ENCODE measurements at regions not wholly inside any gene's neighbourhood (a gene's known extent, or its start where the extent isn't known, plus 50 kb on each side); places are given as distances from the start of the nearest gene placed in this dataset.
A peak's percentile ranks its signal among the peaks of the same experiment; 100 is the strongest.

DNA sequence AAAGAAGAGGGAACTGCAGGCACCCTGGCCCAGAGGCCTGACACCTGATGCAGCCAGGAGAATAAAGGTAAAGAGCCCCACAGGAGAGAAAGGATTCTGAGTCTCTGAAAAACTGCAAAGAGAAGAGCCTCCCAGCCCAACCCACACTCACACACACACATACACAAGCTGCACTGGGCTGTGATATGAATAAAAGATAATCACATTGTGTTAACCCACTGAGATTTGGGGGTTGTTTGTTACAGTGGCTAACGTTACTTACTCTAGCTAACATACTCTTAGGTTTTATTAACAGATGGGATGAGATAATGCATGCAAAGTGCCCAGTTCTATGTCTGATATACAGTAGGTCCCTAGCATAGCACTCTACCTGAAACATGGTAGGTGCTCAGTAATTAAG lies 554.4 kb downstream of the CD83 start:
- no peak overlapping the region for H3K4me3 ChIP-seq (ENCODE audit: low read length in 2 of 2)
- H3K23ac ChIP-seq (ENCODE audit: low read depth, low read length, poor library complexity) = no peak overlapping the region
- no peak overlapping the region for H3K4ac ChIP-seq (ENCODE audit: low read length)
- no peak overlapping the region for H3K14ac ChIP-seq (ENCODE audit: low read length)
- peaks cover 0 to 24% (median 0%) of the 10 kb centered on the region in 3 experiments for H3K27me3 ChIP-seq (ENCODE audit: control insufficient read depth in 3 of 3, insufficient read depth in 3 of 3, low read depth in 1 of 3, low read length in 3 of 3)
- no peaks in the 10 kb centered on the region for H3K79me1 ChIP-seq (ENCODE audit: low read depth, low read length)
- no peak overlapping the region for H4K91ac ChIP-seq (ENCODE audit: low read depth, low read length, poor library complexity)
- no peaks in the 10 kb centered on the region for H3K36me3 ChIP-seq (replicated peaks in 1 of 2; ENCODE audit: control insufficient read depth in 2 of 2, insufficient read depth in 2 of 2, low read length in 2 of 2)
- no peak overlapping the region for H2BK5ac ChIP-seq (ENCODE audit: low read length)
- WGBS, 2 donors (ENCODE audit: extremely low coverage in 2 of 2, insufficient read length in 2 of 2, insufficient replicate concordance in 1 of 2) = no CpG with 5 or more reads among the region's 1 CpG
- no peak overlapping the region for H4K8ac ChIP-seq (ENCODE audit: low read depth, low read length)
- no peaks in the 10 kb centered on the region for H3K4me1 ChIP-seq (ENCODE audit: control insufficient read depth in 2 of 2, insufficient read depth in 1 of 2, low read depth in 1 of 2, low read length in 2 of 2)
- no peak overlapping the region for H2AK5ac ChIP-seq (ENCODE audit: low read depth, low read length)
- no peak overlapping the region for H2BK12ac ChIP-seq (ENCODE audit: low read length)
- no peaks in the 10 kb centered on the region for H3K9me3 ChIP-seq (replicated peaks in 1 of 2; ENCODE audit: control insufficient read depth in 2 of 2, insufficient read depth in 1 of 2, low read depth in 1 of 2, low read length in 2 of 2)
- no peak overlapping the region for H3K27ac ChIP-seq (replicated peaks; ENCODE audit: low read length)
- no peak overlapping the region for H2BK15ac ChIP-seq (ENCODE audit: low read length)
- H3K4me2 ChIP-seq (ENCODE audit: insufficient read depth, low read length, poor library complexity, severe bottlenecking) = no peak overlapping the region
- H2AFZ ChIP-seq (ENCODE audit: low read length) = no peak overlapping the region
- no peak overlapping the region for H2BK120ac ChIP-seq (ENCODE audit: low read depth, low read length)
- H3K9ac ChIP-seq (ENCODE audit: low read depth, low read length, poor library complexity) = no peak overlapping the region
- no peak overlapping the region for H3K18ac ChIP-seq (ENCODE audit: low read length)
- no peak for DNase-seq (ENCODE audit: low spot score)

DNA sequence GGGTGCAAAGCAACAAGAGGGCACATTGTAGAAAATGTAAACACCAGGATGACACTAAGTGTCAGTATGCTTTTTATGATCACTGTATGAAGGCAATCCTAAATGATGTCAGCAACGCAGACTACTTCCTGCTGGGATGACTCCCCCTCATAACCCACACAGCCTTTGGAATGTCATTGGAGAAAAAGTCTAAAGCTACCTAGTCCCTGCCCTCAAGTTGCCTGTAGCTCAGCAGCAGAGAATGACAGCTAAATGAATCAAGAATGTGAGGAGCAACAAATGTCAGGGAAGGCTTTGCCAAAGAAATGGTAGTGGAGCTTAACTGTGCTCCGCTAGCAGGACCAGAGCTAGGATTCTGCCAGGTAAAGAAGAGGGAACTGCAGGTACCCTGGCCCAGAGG lies 555.6 kb downstream of the CD83 start:
- Histone ChIP-seq H2BK12ac (ENCODE audit: low read length) (no peak overlapping the region), H2BK5ac (ENCODE audit: low read length) (no peak overlapping the region), H3K23ac (ENCODE audit: low read depth, low read length, poor library complexity) (no peak overlapping the region), H3K79me1 (ENCODE audit: low read depth, low read length) (no peaks in the 10 kb centered on the region), H3K4me2 (ENCODE audit: insufficient read depth, low read length, poor library complexity, severe bottlenecking) (no peak overlapping the region), H4K8ac (ENCODE audit: low read depth, low read length) (no peak overlapping the region), H3K4me3 (ENCODE audit: low read length in 2 of 2) (no peak overlapping the region), H3K27ac (replicated peaks; ENCODE audit: low read length) (no peak overlapping the region), H2AK5ac (ENCODE audit: low read depth, low read length) (no peak overlapping the region), H2AFZ (ENCODE audit: low read length) (no peak overlapping the region), H3K4ac (ENCODE audit: low read length) (no peak overlapping the region), H2BK15ac (ENCODE audit: low read length) (no peak overlapping the region), H3K14ac (ENCODE audit: low read length) (no peak overlapping the region), H3K36me3 (replicated peaks in 1 of 2; ENCODE audit: control insufficient read depth in 2 of 2, insufficient read depth in 2 of 2, low read length in 2 of 2) (no peaks in the 10 kb centered on the region), H4K91ac (ENCODE audit: low read depth, low read length, poor library complexity) (no peak overlapping the region), H3K9me3 (replicated peaks in 1 of 2; ENCODE audit: control insufficient read depth in 2 of 2, insufficient read depth in 1 of 2, low read depth in 1 of 2, low read length in 2 of 2) (no peaks in the 10 kb centered on the region), H2BK120ac (ENCODE audit: low read depth, low read length) (no peak overlapping the region), H3K9ac (ENCODE audit: low read depth, low read length, poor library complexity) (no peak overlapping the region), H3K27me3 (ENCODE audit: control insufficient read depth in 3 of 3, insufficient read depth in 3 of 3, low read depth in 1 of 3, low read length in 3 of 3) (peaks cover 0 to 21% (median 0%) of the 10 kb centered on the region in 3 experiments), H3K4me1 (ENCODE audit: control insufficient read depth in 2 of 2, insufficient read depth in 1 of 2, low read depth in 1 of 2, low read length in 2 of 2) (no peaks in the 10 kb centered on the region), H3K18ac (ENCODE audit: low read length) (no peak overlapping the region)
- no CpG with 5 or more reads among the region's 2 CpGs for WGBS, 2 donors (ENCODE audit: extremely low coverage in 2 of 2, insufficient read length in 2 of 2, insufficient replicate concordance in 1 of 2)
- DNase-seq (ENCODE audit: low spot score) = no peak

GRCh38 chr6:14674458-14674857 lies 556.9 kb downstream of the CD83 start:
- H4K91ac ChIP-seq (ENCODE audit: low read depth, low read length, poor library complexity) = no peak overlapping the region
- no peak overlapping the region for H4K8ac ChIP-seq (ENCODE audit: low read depth, low read length)
- no peaks in the 10 kb centered on the region for H3K79me1 ChIP-seq (ENCODE audit: low read depth, low read length)
- DNase-seq (ENCODE audit: low spot score) = no peak
- H2BK12ac ChIP-seq (ENCODE audit: low read length) = no peak overlapping the region
- no peak overlapping the region for H2AK5ac ChIP-seq (ENCODE audit: low read depth, low read length)
- no peak overlapping the region for H2AFZ ChIP-seq (ENCODE audit: low read length)
- no peak overlapping the region for H3K4me3 ChIP-seq (ENCODE audit: low read length in 2 of 2)
- no peaks in the 10 kb centered on the region for H3K9me3 ChIP-seq (replicated peaks in 1 of 2; ENCODE audit: control insufficient read depth in 2 of 2, insufficient read depth in 1 of 2, low read depth in 1 of 2, low read length in 2 of 2)
- peaks cover 0 to 19% (median 0%) of the 10 kb centered on the region in 3 experiments for H3K27me3 ChIP-seq (ENCODE audit: control insufficient read depth in 3 of 3, insufficient read depth in 3 of 3, low read depth in 1 of 3, low read length in 3 of 3)
- no peak overlapping the region for H3K9ac ChIP-seq (ENCODE audit: low read depth, low read length, poor library complexity)
- no peaks in the 10 kb centered on the region for H3K36me3 ChIP-seq (replicated peaks in 1 of 2; ENCODE audit: control insufficient read depth in 2 of 2, insufficient read depth in 2 of 2, low read length in 2 of 2)
- no peak overlapping the region for H3K4ac ChIP-seq (ENCODE audit: low read length)
- no peak overlapping the region for H3K27ac ChIP-seq (replicated peaks; ENCODE audit: low read length)
- no peak overlapping the region for H3K4me2 ChIP-seq (ENCODE audit: insufficient read depth, low read length, poor library complexity, severe bottlenecking)
- no CpG with 5 or more reads among the region's 4 CpGs for WGBS, 2 donors (ENCODE audit: extremely low coverage in 2 of 2, insufficient read length in 2 of 2, insufficient replicate concordance in 1 of 2)
- no peak overlapping the region for H3K14ac ChIP-seq (ENCODE audit: low read length)
- peak overlapping the region; percentile 31 for H3K23ac ChIP-seq (ENCODE audit: low read depth, low read length, poor library complexity)
- H3K18ac ChIP-seq (ENCODE audit: low read length) = no peak overlapping the region
- no peak overlapping the region for H2BK120ac ChIP-seq (ENCODE audit: low read depth, low read length)
- no peak overlapping the region for H2BK15ac ChIP-seq (ENCODE audit: low read length)
- H3K4me1 ChIP-seq (ENCODE audit: control insufficient read depth in 2 of 2, insufficient read depth in 1 of 2, low read depth in 1 of 2, low read length in 2 of 2) = no peaks in the 10 kb centered on the region
- H2BK5ac ChIP-seq (ENCODE audit: low read length) = no peak overlapping the region

DNA sequence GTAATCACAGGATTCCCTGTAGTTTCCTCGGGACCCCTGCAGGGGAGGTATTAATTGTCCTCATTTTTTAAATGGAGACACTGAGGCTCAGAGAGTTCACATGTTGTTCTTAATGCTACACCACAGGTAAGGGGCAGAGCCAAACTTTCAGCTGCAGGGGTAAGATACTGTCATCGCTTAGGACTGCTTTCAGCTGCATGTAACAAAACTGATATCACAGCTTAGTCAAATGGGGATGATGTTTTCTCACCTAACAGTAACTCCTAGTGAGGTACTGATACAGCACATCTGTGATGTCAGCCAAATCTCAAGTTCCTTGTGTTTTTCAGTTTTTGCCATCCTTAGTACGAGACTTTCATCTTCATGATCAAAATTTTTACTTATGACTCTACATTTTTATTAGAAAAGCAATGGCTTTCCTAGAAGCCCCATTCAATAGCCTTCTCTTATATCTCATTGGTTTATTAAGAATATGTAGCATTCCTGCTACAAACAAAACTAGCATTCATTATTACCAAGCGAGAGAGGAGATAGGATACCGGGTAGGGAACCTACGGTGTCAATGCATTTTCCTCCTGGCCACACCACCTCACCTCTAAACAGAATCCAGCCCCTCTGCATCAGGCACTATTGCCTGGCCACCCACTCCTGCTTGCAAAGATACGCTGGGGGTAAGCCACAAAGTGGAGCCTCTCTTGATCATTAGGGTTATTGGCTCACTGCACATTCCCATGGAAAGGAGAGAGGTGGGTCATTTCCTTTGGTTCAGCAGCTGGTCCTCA lies 557.5 kb downstream of the CD83 start:
- H3K4me2 ChIP-seq (ENCODE audit: insufficient read depth, low read length, poor library complexity, severe bottlenecking) = no peak overlapping the region
- no peak overlapping the region for H2BK5ac ChIP-seq (ENCODE audit: low read length)
- H3K4me3 ChIP-seq (ENCODE audit: low read length in 2 of 2) = no peak overlapping the region
- DNase-seq (ENCODE audit: low spot score) = no peak
- no peak overlapping the region for H2BK15ac ChIP-seq (ENCODE audit: low read length)
- no CpG with 5 or more reads among the region's 7 CpGs for WGBS, 2 donors (ENCODE audit: extremely low coverage in 2 of 2, insufficient read length in 2 of 2, insufficient replicate concordance in 1 of 2)
- no peak overlapping the region for H3K9ac ChIP-seq (ENCODE audit: low read depth, low read length, poor library complexity)
- H3K18ac ChIP-seq (ENCODE audit: low read length) = peak overlapping the region; percentile 42
- H3K4ac ChIP-seq (ENCODE audit: low read length) = no peak overlapping the region
- no peak overlapping the region for H3K27ac ChIP-seq (replicated peaks; ENCODE audit: low read length)
- no peak overlapping the region for H3K14ac ChIP-seq (ENCODE audit: low read length)
- H4K8ac ChIP-seq (ENCODE audit: low read depth, low read length) = no peak overlapping the region
- no peaks in the 10 kb centered on the region for H3K9me3 ChIP-seq (replicated peaks in 1 of 2; ENCODE audit: control insufficient read depth in 2 of 2, insufficient read depth in 1 of 2, low read depth in 1 of 2, low read length in 2 of 2)
- no peaks in the 10 kb centered on the region for H3K36me3 ChIP-seq (replicated peaks in 1 of 2; ENCODE audit: control insufficient read depth in 2 of 2, insufficient read depth in 2 of 2, low read length in 2 of 2)
- H3K79me1 ChIP-seq (ENCODE audit: low read depth, low read length) = no peaks in the 10 kb centered on the region
- no peak overlapping the region for H3K23ac ChIP-seq (ENCODE audit: low read depth, low read length, poor library complexity)
- H2BK12ac ChIP-seq (ENCODE audit: low read length) = no peak overlapping the region
- H2BK120ac ChIP-seq (ENCODE audit: low read depth, low read length) = no peak overlapping the region
- peaks cover 0 to 18% (median 0%) of the 10 kb centered on the region in 3 experiments for H3K27me3 ChIP-seq (ENCODE audit: control insufficient read depth in 3 of 3, insufficient read depth in 3 of 3, low read depth in 1 of 3, low read length in 3 of 3)
- no peaks in the 10 kb centered on the region for H3K4me1 ChIP-seq (ENCODE audit: control insufficient read depth in 2 of 2, insufficient read depth in 1 of 2, low read depth in 1 of 2, low read length in 2 of 2)
- H2AK5ac ChIP-seq (ENCODE audit: low read depth, low read length) = no peak overlapping the region
- no peak overlapping the region for H4K91ac ChIP-seq (ENCODE audit: low read depth, low read length, poor library complexity)
- no peak overlapping the region for H2AFZ ChIP-seq (ENCODE audit: low read length)
